ENCODE measurements at regions not wholly inside any gene's neighbourhood (a gene's known extent, or its start where the extent isn't known, plus 50 kb on each side); places are given as distances from the start of the nearest gene placed in this dataset.

DNA sequence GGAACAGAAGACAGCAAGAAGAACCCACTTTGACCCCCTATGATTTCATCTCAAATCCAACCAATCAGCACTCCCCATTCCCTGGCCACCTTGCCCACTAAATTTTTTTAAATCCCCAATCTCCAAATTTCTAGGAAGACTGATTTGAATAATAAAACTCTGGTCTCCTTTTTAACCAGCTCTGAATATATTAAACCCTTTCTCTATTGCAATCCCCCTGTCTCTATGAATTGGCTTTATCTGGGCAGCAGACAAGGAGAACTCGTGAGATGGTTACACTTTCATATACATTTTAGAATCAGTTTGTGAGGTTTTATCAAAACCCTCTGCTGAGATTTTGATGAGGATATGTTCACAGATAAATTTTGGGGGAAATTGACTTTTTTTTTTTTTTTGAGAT lies 90.3 kb upstream of the TRIM24 start:
- Histone ChIP-seq H3K9me3 (ENCODE audit: control insufficient read depth in 1 of 2, insufficient read depth in 1 of 2, low read length in 2 of 2) (peaks cover 23 to 32% of the 10 kb centered on the region in 2 experiments), H3K4me3 (ENCODE audit: low read length) (no peak overlapping the region), H3K36me3 (ENCODE audit: insufficient read depth, low read length) (no peaks in the 10 kb centered on the region), H3K4me1 (ENCODE audit: insufficient read depth, low read length) (no peaks in the 10 kb centered on the region), H3K27me3 (ENCODE audit: control insufficient read depth in 1 of 2, insufficient read depth in 2 of 2, low read length in 2 of 2) (no peaks in the 10 kb centered on the region), H3K27ac (ENCODE audit: low read depth in 1 of 2, low read length in 2 of 2) (no peak overlapping the region)
- intact Hi-C loops (cut with DNase I, micrococcal nuclease), result no loop called here
- H3K27ac Mint-ChIP-seq, result no peak overlapping the region
- H3K36me3 Mint-ChIP-seq (ENCODE audit: low read depth), result peaks cover 8% of the 10 kb centered on the region
- ChIA-PET POLR2A (no interaction called here), CTCF (interaction anchor here (0.5 kb wide), 1 partner anchor 1616 kb away, joined by 5 read pairs; no protein-coding TSS in a partner anchor)
- peaks cover 10% of the 10 kb centered on the region for H3K27me3 Mint-ChIP-seq
- H3K4me3 Mint-ChIP-seq, result no peak overlapping the region
- H3K9me3 Mint-ChIP-seq, result peaks cover 11% of the 10 kb centered on the region
- no peaks in the 10 kb centered on the region for H3K4me1 Mint-ChIP-seq (ENCODE audit: low read depth)
- DNase-seq (no peak), ATAC-seq (ENCODE audit: poor library complexity) (no peak)
- TF ChIP-seq, protein P1, sequence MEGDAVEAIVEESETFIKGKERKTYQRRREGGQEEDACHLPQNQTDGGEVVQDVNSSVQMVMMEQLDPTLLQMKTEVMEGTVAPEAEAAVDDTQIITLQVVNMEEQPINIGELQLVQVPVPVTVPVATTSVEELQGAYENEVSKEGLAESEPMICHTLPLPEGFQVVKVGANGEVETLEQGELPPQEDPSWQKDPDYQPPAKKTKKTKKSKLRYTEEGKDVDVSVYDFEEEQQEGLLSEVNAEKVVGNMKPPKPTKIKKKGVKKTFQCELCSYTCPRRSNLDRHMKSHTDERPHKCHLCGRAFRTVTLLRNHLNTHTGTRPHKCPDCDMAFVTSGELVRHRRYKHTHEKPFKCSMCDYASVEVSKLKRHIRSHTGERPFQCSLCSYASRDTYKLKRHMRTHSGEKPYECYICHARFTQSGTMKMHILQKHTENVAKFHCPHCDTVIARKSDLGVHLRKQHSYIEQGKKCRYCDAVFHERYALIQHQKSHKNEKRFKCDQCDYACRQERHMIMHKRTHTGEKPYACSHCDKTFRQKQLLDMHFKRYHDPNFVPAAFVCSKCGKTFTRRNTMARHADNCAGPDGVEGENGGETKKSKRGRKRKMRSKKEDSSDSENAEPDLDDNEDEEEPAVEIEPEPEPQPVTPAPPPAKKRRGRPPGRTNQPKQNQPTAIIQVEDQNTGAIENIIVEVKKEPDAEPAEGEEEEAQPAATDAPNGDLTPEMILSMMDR (IDR thresholded peaks at IDR 0.05), result no peak

DNA sequence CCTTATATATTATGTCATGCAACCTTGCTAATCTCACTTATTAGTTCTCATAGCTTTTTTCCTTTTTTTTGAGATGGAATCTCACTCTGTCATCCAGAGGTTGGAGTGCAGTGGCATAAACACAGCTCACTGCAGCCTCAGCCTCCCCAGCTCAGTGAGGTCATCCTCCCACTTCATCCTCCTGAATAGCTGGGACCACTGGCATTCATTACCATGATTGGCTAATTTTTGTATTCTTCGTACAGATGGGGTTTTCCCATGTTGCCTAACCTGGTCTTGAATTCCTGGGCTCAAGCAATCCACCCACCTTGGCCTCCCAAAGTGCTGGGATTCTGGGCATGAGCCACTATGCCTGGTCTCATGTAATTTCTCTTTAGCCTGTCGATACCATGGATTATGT lies 89.1 kb upstream of the TRIM24 start:
- H3K9me3 Mint-ChIP-seq, result peaks cover 11% of the 10 kb centered on the region
- DNase-seq (no peak), ATAC-seq (ENCODE audit: poor library complexity) (no peak)
- TF ChIP-seq, protein P1 (IDR thresholded peaks at IDR 0.05), result no peak
- no peaks in the 10 kb centered on the region for H3K4me1 ChIP-seq (ENCODE audit: insufficient read depth, low read length)
- no peak overlapping the region for H3K27ac ChIP-seq (ENCODE audit: low read depth in 1 of 2, low read length in 2 of 2)
- H3K27ac Mint-ChIP-seq, result no peak overlapping the region
- H3K36me3 ChIP-seq (ENCODE audit: insufficient read depth, low read length), result no peaks in the 10 kb centered on the region
- POLR2A ChIA-PET, result no interaction called here
- H3K4me1 Mint-ChIP-seq (ENCODE audit: low read depth), result no peaks in the 10 kb centered on the region
- CTCF ChIA-PET, result no interaction called here
- no peaks in the 10 kb centered on the region for H3K27me3 ChIP-seq (ENCODE audit: control insufficient read depth in 1 of 2, insufficient read depth in 2 of 2, low read length in 2 of 2)
- peaks cover 10% of the 10 kb centered on the region for H3K27me3 Mint-ChIP-seq
- H3K9me3 ChIP-seq (ENCODE audit: control insufficient read depth in 1 of 2, insufficient read depth in 1 of 2, low read length in 2 of 2), result peaks cover 23 to 32% of the 10 kb centered on the region in 2 experiments
- no peak overlapping the region for H3K4me3 Mint-ChIP-seq
- intact Hi-C loops (cut with DNase I, micrococcal nuclease), result no loop called here
- H3K36me3 Mint-ChIP-seq (ENCODE audit: low read depth), result peaks cover 8% of the 10 kb centered on the region
- no peak overlapping the region for H3K4me3 ChIP-seq (ENCODE audit: low read length)

DNA sequence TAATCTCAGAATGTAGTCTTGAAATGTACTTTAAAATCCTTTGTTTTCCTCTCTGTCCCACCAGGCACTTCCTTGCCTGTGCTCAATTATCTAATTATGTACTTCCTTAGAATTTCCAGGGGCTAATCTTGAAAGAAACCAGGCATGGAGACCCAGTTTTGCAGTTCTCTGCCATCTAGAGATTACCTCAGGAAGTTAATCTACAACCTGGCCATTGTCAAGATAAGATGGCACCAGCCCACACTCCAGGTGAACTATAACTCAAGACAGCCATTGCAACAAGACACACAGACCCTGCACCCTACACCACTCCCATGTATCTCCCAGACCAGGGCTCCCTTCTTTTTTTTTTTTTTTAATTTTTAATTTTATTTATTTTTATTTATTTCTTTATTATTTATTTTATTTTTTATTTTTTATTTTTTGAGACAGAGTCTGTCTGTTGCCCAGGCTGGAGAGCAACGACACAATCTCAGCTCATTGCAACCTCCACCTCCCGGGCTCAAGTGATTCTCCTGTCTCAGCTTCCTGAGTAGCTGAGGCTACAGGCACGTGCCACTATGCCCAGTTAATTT lies 85.9 kb upstream of the TRIM24 start:
- H3K36me3 ChIP-seq (ENCODE audit: insufficient read depth, low read length), result no peaks in the 10 kb centered on the region
- no peak overlapping the region for H3K4me3 Mint-ChIP-seq
- ATAC-seq (ENCODE audit: poor library complexity) (no peak), DNase-seq (no peak)
- no peaks in the 10 kb centered on the region for H3K4me1 ChIP-seq (ENCODE audit: insufficient read depth, low read length)
- intact Hi-C loops (cut with DNase I, micrococcal nuclease), result no loop called here
- ChIA-PET CTCF (no interaction called here), POLR2A (interaction anchor here (0.7 kb wide), 1 partner anchor 1247 kb away, joined by 4 read pairs; no protein-coding TSS in a partner anchor)
- peaks cover 5% of the 10 kb centered on the region for H3K36me3 Mint-ChIP-seq (ENCODE audit: low read depth)
- H3K27me3 ChIP-seq (ENCODE audit: control insufficient read depth in 1 of 2, insufficient read depth in 2 of 2, low read length in 2 of 2), result no peaks in the 10 kb centered on the region
- peaks cover 19 to 21% of the 10 kb centered on the region in 2 experiments for H3K9me3 ChIP-seq (ENCODE audit: control insufficient read depth in 1 of 2, insufficient read depth in 1 of 2, low read length in 2 of 2)
- H3K9me3 Mint-ChIP-seq, result peaks cover 4% of the 10 kb centered on the region
- no peak overlapping the region for H3K4me3 ChIP-seq (ENCODE audit: low read length)
- H3K27me3 Mint-ChIP-seq, result peaks cover 10% of the 10 kb centered on the region
- H3K27ac ChIP-seq (ENCODE audit: low read depth in 1 of 2, low read length in 2 of 2), result no peak overlapping the region
- TF ChIP-seq, protein P1 (IDR thresholded peaks at IDR 0.05), result no peak
- H3K27ac Mint-ChIP-seq, result no peak overlapping the region
- no peaks in the 10 kb centered on the region for H3K4me1 Mint-ChIP-seq (ENCODE audit: low read depth)

Data from CD4-positive, alpha-beta T cell (primary cell).